ENCODE measurements at regions not wholly inside any gene's neighbourhood (a gene's known extent, or its start where the extent isn't known, plus 50 kb on each side); places are given as distances from the start of the nearest gene placed in this dataset.

- DNase-seq: no peak
These were observed 379.5 kb upstream of the JAG1 start for GRCh38 chr20:11053310-11053709.

GRCh38 chr20:11054266-11054993, 380.6 kb upstream of the JAG1 start:
- no peak for DNase-seq

- no peak for DNase-seq
These were observed 382.6 kb upstream of the JAG1 start for GRCh38 chr20:11056414-11056813.

GRCh38 chr20:11057624-11058023, 383.8 kb upstream of the JAG1 start:
- DNase-seq: no peak

GRCh38 chr20:11059659-11060058, 385.9 kb upstream of the JAG1 start:
- no peak for DNase-seq

- no peak for DNase-seq
These were observed 386.8 kb upstream of the JAG1 start for GRCh38 chr20:11060423-11061185.

GRCh38 chr20:11063444-11063843, 389.6 kb upstream of the JAG1 start:
- DNase-seq: no peak

GRCh38 chr20:11064946-11065345, 391.1 kb upstream of the JAG1 start:
- no peak for DNase-seq

- no peak for DNase-seq
These were observed 393.6 kb upstream of the JAG1 start for GRCh38 chr20:11067359-11067758.

GRCh38 chr20:11072982-11073381, 399.2 kb upstream of the JAG1 start:
- DNase-seq: no peak

GRCh38 chr20:11076434-11077105, 402.8 kb upstream of the JAG1 start:
- DNase-seq: no peak

GRCh38 chr20:11077226-11077625, 403.4 kb upstream of the JAG1 start:
- DNase-seq: no peak

- DNase-seq: no peak
These were observed 406.2 kb upstream of the JAG1 start for GRCh38 chr20:11080010-11080409.

GRCh38 chr20:11080781-11081377, 407.1 kb upstream of the JAG1 start:
- DNase-seq: no peak

GRCh38 chr20:11083841-11084240, 410.0 kb upstream of the JAG1 start:
- no peak for DNase-seq

- no peak for DNase-seq
These were observed 410.7 kb upstream of the JAG1 start for GRCh38 chr20:11084508-11084907.

- DNase-seq: no peak
These were observed 413.2 kb upstream of the JAG1 start for GRCh38 chr20:11086970-11087369.

GRCh38 chr20:11090751-11091150, 417.0 kb upstream of the JAG1 start:
- DNase-seq: no peak

GRCh38 chr20:11091511-11091910, 417.7 kb upstream of the JAG1 start:
- no peak for DNase-seq

- DNase-seq: no peak
These were observed 418.4 kb upstream of the JAG1 start for GRCh38 chr20:11092151-11092550.

GRCh38 chr20:11094196-11094595, 420.4 kb upstream of the JAG1 start:
- DNase-seq: no peak

GRCh38 chr20:11094711-11095110, 420.9 kb upstream of the JAG1 start:
- DNase-seq: no peak

GRCh38 chr20:11098888-11099287, 425.1 kb upstream of the JAG1 start:
- DNase-seq: no peak

GRCh38 chr20:11101243-11101642, 427.4 kb upstream of the JAG1 start:
- DNase-seq: no peak

Data from SHP77 (cell line).